NT2/D1 (cell line): ENCODE measurements at regions not wholly inside any gene's neighbourhood (a gene's known extent, or its start where the extent isn't known, plus 50 kb on each side); places are given as distances from the start of the nearest gene placed in this dataset.

Source experiments
- DNase-seq: peaks from one replicate; pipeline ENCODE4 v3.0.0-alpha.2; 2011; ENCODE audit warnings: low read depth, low spot score
- H3K27me3 ChIP-seq: 2 replicates; pipeline ENCODE4 v1.6.0; 2011; ENCODE audit warnings: mild to moderate bottlenecking; ENCODE audit not compliant: insufficient read length, insufficient read depth
- H3K36me3 ChIP-seq: 2 replicates; pipeline ENCODE4 v1.6.1; 2011; ENCODE audit warnings: mild to moderate bottlenecking, low read length, mixed read lengths; ENCODE audit not compliant: insufficient read depth, insufficient read length
- H3K4me1 ChIP-seq: 2 replicates; pipeline ENCODE4 v1.5.1; 2011; ENCODE audit not compliant: insufficient read depth, insufficient read length
- H3K4me3 ChIP-seq: 2 replicates; pipeline ENCODE4 v1.5.1; 2011; ENCODE audit warnings: low read depth; ENCODE audit not compliant: insufficient read length
- H3K9ac ChIP-seq: 2 replicates; pipeline ENCODE4 v1.6.0; 2011; ENCODE audit warnings: low read depth; ENCODE audit not compliant: insufficient read length
- H3K9me3 ChIP-seq: 2 replicates; pipeline ENCODE4 v1.5.1; 2011; ENCODE audit warnings: mild to moderate bottlenecking, low read length; ENCODE audit not compliant: insufficient read depth
- SUZ12 ChIP-seq: IDR thresholded peaks from 2 replicates; pipeline ENCODE4 v1.6.1; 2011; ENCODE audit not compliant: insufficient read length, insufficient read depth; ENCODE audit errors: extremely low read depth
- YY1 ChIP-seq: IDR thresholded peaks from 2 replicates; pipeline ENCODE4 v1.6.1; 2011; ENCODE audit not compliant: insufficient read length, insufficient read depth
- ZNF274 ChIP-seq: IDR thresholded peaks from 2 replicates; pipeline ENCODE4 v1.6.1; 2011; ENCODE audit warnings: mild to moderate bottlenecking, low read depth, low read length

GRCh38 chr11:27277843-27278242 is 85.2 kb downstream of the CCDC34 start:
- Histone ChIP-seq H3K4me1 (no peaks in the 10 kb centered on the region), H3K27me3 (no peaks in the 10 kb centered on the region), H3K36me3 (no peaks in the 10 kb centered on the region), H3K9ac (no peak overlapping the region), H3K9me3 (no peaks in the 10 kb centered on the region), H3K4me3 (no peak overlapping the region)
- no peak for DNase-seq
- TF ChIP-seq ZNF274 (no peak), YY1 (no peak), SUZ12 (no peak)

GRCh38 chr11:27276141-27276540 is 86.9 kb downstream of the CCDC34 start:
- H3K9ac ChIP-seq = no peak overlapping the region
- H3K4me1 ChIP-seq = no peaks in the 10 kb centered on the region
- no peak overlapping the region for H3K4me3 ChIP-seq
- H3K36me3 ChIP-seq = no peaks in the 10 kb centered on the region
- no peaks in the 10 kb centered on the region for H3K27me3 ChIP-seq
- DNase-seq = no peak
- no peak for TF ChIP-seq ZNF274
- no peak for TF ChIP-seq YY1
- TF ChIP-seq SUZ12 = no peak
- no peaks in the 10 kb centered on the region for H3K9me3 ChIP-seq

- no peaks in the 10 kb centered on the region for H3K27me3 ChIP-seq
- H3K9me3 ChIP-seq = no peaks in the 10 kb centered on the region
- no peak for TF ChIP-seq YY1
- no peak for DNase-seq
- no peak overlapping the region for H3K9ac ChIP-seq
- H3K4me3 ChIP-seq = no peak overlapping the region
- H3K4me1 ChIP-seq = no peaks in the 10 kb centered on the region
- H3K36me3 ChIP-seq = no peaks in the 10 kb centered on the region
Measured at GRCh38 chr11:27274854-27275395, 88.1 kb downstream of the CCDC34 start.

GRCh38 chr11:27266125-27266524 is 96.9 kb downstream of the CCDC34 start:
- no peaks in the 10 kb centered on the region for H3K9me3 ChIP-seq
- no peaks in the 10 kb centered on the region for H3K36me3 ChIP-seq
- DNase-seq = no peak
- H3K4me1 ChIP-seq = no peaks in the 10 kb centered on the region
- no peaks in the 10 kb centered on the region for H3K27me3 ChIP-seq
- H3K9ac ChIP-seq = no peak overlapping the region
- TF ChIP-seq YY1 = no peak
- no peak overlapping the region for H3K4me3 ChIP-seq

GRCh38 chr11:27263986-27264385 is 99.0 kb downstream of the CCDC34 start:
- Histone ChIP-seq H3K36me3 (no peaks in the 10 kb centered on the region), H3K9me3 (no peaks in the 10 kb centered on the region)
- TF ChIP-seq YY1 (no peak), SUZ12 (no peak), ZNF274 (no peak)

GRCh38 chr11:27263046-27263445 is 100.0 kb downstream of the CCDC34 start:
- TF ChIP-seq ZNF274 (no peak), YY1 (no peak), SUZ12 (no peak)
- no peak for DNase-seq
- H3K9me3 ChIP-seq = no peaks in the 10 kb centered on the region
- H3K4me1 ChIP-seq = no peaks in the 10 kb centered on the region
- no peak overlapping the region for H3K4me3 ChIP-seq
- H3K27me3 ChIP-seq = no peaks in the 10 kb centered on the region
- no peak overlapping the region for H3K9ac ChIP-seq
- H3K36me3 ChIP-seq = no peaks in the 10 kb centered on the region

More at GRCh38 chr11:27263986-27264385, 99.0 kb downstream of the CCDC34 start:
- H3K27me3 ChIP-seq = no peaks in the 10 kb centered on the region
- no peak overlapping the region for H3K9ac ChIP-seq
- no peaks in the 10 kb centered on the region for H3K4me1 ChIP-seq
- DNase-seq = no peak
- no peak overlapping the region for H3K4me3 ChIP-seq

GRCh38 chr11:27255447-27255828 is 107.6 kb downstream of the CCDC34 start:
- no peaks in the 10 kb centered on the region for H3K36me3 ChIP-seq
- no peaks in the 10 kb centered on the region for H3K4me1 ChIP-seq
- TF ChIP-seq YY1 (no peak), SUZ12 (no peak), ZNF274 (no peak)
- no peak overlapping the region for H3K4me3 ChIP-seq
- no peak for DNase-seq
- no peaks in the 10 kb centered on the region for H3K9me3 ChIP-seq
- no peak overlapping the region for H3K9ac ChIP-seq
- no peaks in the 10 kb centered on the region for H3K27me3 ChIP-seq
